HCT116 (cell line): ENCODE measurements at regions not wholly inside any gene's neighbourhood (a gene's known extent, or its start where the extent isn't known, plus 50 kb on each side); places are given as distances from the start of the nearest gene placed in this dataset.

Experiments
- ATF3 ChIP-seq: IDR thresholded peaks from 2 replicates; pipeline ENCODE4 v1.6.1; 2012
- CTCF ChIP-seq, 3 experiments: fragments of 200-600 bp in 1 of 3; sonication (generic) in 1 of 3; IDR thresholded peaks in 2 of 3; conservative IDR thresholded peaks in 1 of 3; 2 replicates each; pipeline ENCODE4 v1.5.1; 2012 to 2017; ENCODE audit warnings: low read depth in 2 of 3, low read length in 2 of 3, antibody characterized with exemption in 1 of 3, borderline replicate concordance in 1 of 3, control low read depth in 1 of 3, mild to moderate bottlenecking in 1 of 3, mixed read lengths in 1 of 3, mixed run types in 1 of 3, moderate library complexity in 1 of 3; ENCODE audit not compliant: insufficient read depth in 1 of 3
- ELF1 ChIP-seq: IDR thresholded peaks from 2 replicates; pipeline ENCODE4 v1.6.1; 2012; ENCODE audit warnings: low read depth, borderline replicate concordance
- EZH2 ChIP-seq: fragments of 200-600 bp; sonication (generic); IDR thresholded peaks from 2 replicates; pipeline ENCODE4 v1.6.1; 2017; ENCODE audit warnings: antibody characterized with exemption, mixed run types
- MAX ChIP-seq: IDR thresholded peaks from 2 replicates; pipeline ENCODE4 v1.6.1; 2012
- POLR2A ChIP-seq: IDR thresholded peaks from 2 replicates; pipeline ENCODE4 v1.7.0; 2011; ENCODE audit warnings: borderline replicate concordance; ENCODE audit not compliant: insufficient read depth, insufficient read length; ENCODE audit errors: extremely low read depth
- RAD21 ChIP-seq: IDR thresholded peaks from 2 replicates; pipeline ENCODE4 v1.6.1; 2012; ENCODE audit warnings: low read depth, mild to moderate bottlenecking
- REST ChIP-seq: IDR thresholded peaks from 2 replicates; pipeline ENCODE4 v1.6.1; 2012; ENCODE audit warnings: low read depth
- YY1 ChIP-seq: IDR thresholded peaks from 2 replicates; pipeline ENCODE4 v1.6.1; 2011; ENCODE audit warnings: low read length, low read depth, moderate library complexity, mild to moderate bottlenecking; ENCODE audit not compliant: insufficient replicate concordance; ENCODE audit errors: extremely low read depth
- ZFX ChIP-seq: fragments of 450-650 bp; IDR thresholded peaks from 2 replicates; pipeline ENCODE4 v1.6.1; 2017
- ZNF274 ChIP-seq: fragments of 200-500 bp; sonication (Bioruptor generic); IDR thresholded peaks from 2 replicates; pipeline ENCODE4 v1.6.1; 2014; ENCODE audit warnings: mild to moderate bottlenecking, low read depth, low read length, inconsistent platforms

- TF ChIP-seq CTCF (IDR thresholded peaks at IDR 0.05 in 2 of 3, conservative IDR thresholded peaks at IDR 0.05 in 1 of 3; ENCODE audit: borderline replicate concordance in 1 of 3, insufficient read depth in 1 of 3, low read depth in 2 of 3, low read length in 2 of 3) = no peak
- no peak for TF ChIP-seq ELF1
- TF ChIP-seq EZH2 = no peak
- TF ChIP-seq POLR2A = no peak
- no peak for TF ChIP-seq RAD21
- no peak for TF ChIP-seq REST
- no peak for TF ChIP-seq YY1
- TF ChIP-seq MAX = no peak
- no peak for TF ChIP-seq ZFX
- TF ChIP-seq ZNF274 = no peak
- TF ChIP-seq ATF3 = no peak
These were observed 172.2 kb downstream of the TFAP2B start for GRCh38 chr6:50990750-50991446.
